ENCODE measurements at regions not wholly inside any gene's neighbourhood (a gene's known extent, or its start where the extent isn't known, plus 50 kb on each side); places are given as distances from the start of the nearest gene placed in this dataset.

GRCh38 chr15:53833134-53833624, 73.7 kb upstream of the WDR72 start:
- no peak for TF ChIP-seq CTCF (IDR thresholded peaks at IDR 0.05)
- no peak for TF ChIP-seq POLR2A (IDR thresholded peaks at IDR 0.05)
- TF ChIP-seq EP300 (IDR thresholded peaks at IDR 0.05): no peak
